Mucosa of descending colon (tissue), 3 donors: ENCODE measurements at regions not wholly inside any gene's neighbourhood (a gene's known extent, or its start where the extent isn't known, plus 50 kb on each side); places are given as distances from the start of the nearest gene placed in this dataset.

Experiments
- ATAC-seq: fragments of 200-7000 bp; cut with Tn5 transposase; one replicate; pipeline ENCODE4 v1.9.1; 2020; ENCODE audit warnings: mild to moderate bottlenecking, moderate library complexity
- DNase-seq, 3 donors: peaks; one replicate each; pipeline ENCODE4 v3.0.0-alpha.2; 2020
- H3K36me3 ChIP-seq: fragments of 200-600 bp; one replicate; pipeline ENCODE4 v1.8.0; 2021; ENCODE audit warnings: low read depth, mild to moderate bottlenecking
- H3K4me1 ChIP-seq: fragments of 200-600 bp; one replicate; pipeline ENCODE4 v1.8.0; 2021; ENCODE audit warnings: low read depth, mild to moderate bottlenecking
- H3K4me3 ChIP-seq: fragments of 200-600 bp; one replicate; pipeline ENCODE4 v1.8.0; 2021; ENCODE audit warnings: mild to moderate bottlenecking
- H3K9me3 ChIP-seq: fragments of 200-600 bp; one replicate; pipeline ENCODE4 v1.8.0; 2021; ENCODE audit warnings: mild to moderate bottlenecking
- CTCF ChIP-seq: fragments of 200-600 bp; IDR thresholded peaks from one replicate; pipeline ENCODE4 v1.8.0; 2022; ENCODE audit warnings: antibody characterized with exemption, mild to moderate bottlenecking
- intact Hi-C, 2 donors: fragments of 100-400 bp; cut with DNase I in 1 of 2; cut with micrococcal nuclease in 1 of 2; formaldehyde crosslinking; loops; one replicate each; pipeline versions ENCODE4 v1.11.0 to v1.11.1; 2022; cut with DNase I, micrococcal nuclease
- donor health status: DM: no; HTN: no; CAD: no; lungs with moderate emphysema.
- donor health status: DM: no; HTN: no; CAD: no.
- donor health status: DM: no; HTN: yes; CAD: no.

GRCh38 chr1:230003409-230003808 is 63.6 kb upstream of the GALNT2 start:
- no peaks in the 10 kb centered on the region for H3K9me3 ChIP-seq
- peaks cover 2% of the 10 kb centered on the region for H3K4me1 ChIP-seq
- DNase-seq, result no peak
- H3K4me3 ChIP-seq, result no peak overlapping the region
- no peak for ATAC-seq
- H3K36me3 ChIP-seq, result no peaks in the 10 kb centered on the region
- no peak for TF ChIP-seq CTCF
- intact Hi-C loops, result no loop called here

- no peak for ATAC-seq
- no peak for DNase-seq
- no peaks in the 10 kb centered on the region for H3K36me3 ChIP-seq
- H3K4me1 ChIP-seq, result peaks cover 2% of the 10 kb centered on the region
- intact Hi-C loops, result no loop called here
- no peak overlapping the region for H3K4me3 ChIP-seq
- no peak for TF ChIP-seq CTCF
- H3K9me3 ChIP-seq, result no peaks in the 10 kb centered on the region
Measured at GRCh38 chr1:230005040-230005439, 62.0 kb upstream of the GALNT2 start.

- H3K9me3 ChIP-seq, result no peaks in the 10 kb centered on the region
- H3K4me3 ChIP-seq, result no peak overlapping the region
- intact Hi-C loops, result no loop called here
- no peak for TF ChIP-seq CTCF
- no peaks in the 10 kb centered on the region for H3K36me3 ChIP-seq
- DNase-seq (no peak), ATAC-seq (no peak)
- no peaks in the 10 kb centered on the region for H3K4me1 ChIP-seq
Measured at GRCh38 chr1:230008721-230009120, 58.3 kb upstream of the GALNT2 start.

- TF ChIP-seq CTCF, result no peak
- H3K9me3 ChIP-seq, result no peaks in the 10 kb centered on the region
- H3K4me3 ChIP-seq, result no peak overlapping the region
- H3K4me1 ChIP-seq, result no peaks in the 10 kb centered on the region
- no peaks in the 10 kb centered on the region for H3K36me3 ChIP-seq
- ATAC-seq (no peak), DNase-seq (no peak)
- intact Hi-C loops, result no loop called here
Measured at GRCh38 chr1:230009611-230010313, 57.3 kb upstream of the GALNT2 start.

GRCh38 chr1:230010603-230011332 is 56.3 kb upstream of the GALNT2 start:
- DNase-seq, result no peak
- H3K4me1 ChIP-seq, result no peaks in the 10 kb centered on the region
- intact Hi-C loops, result no loop called here
- no peak overlapping the region for H3K4me3 ChIP-seq
- H3K9me3 ChIP-seq, result no peaks in the 10 kb centered on the region
- no peaks in the 10 kb centered on the region for H3K36me3 ChIP-seq
- ATAC-seq, result no peak
- TF ChIP-seq CTCF, result no peak
